Central memory CD8-positive, alpha-beta T cell (primary cell): ENCODE measurements at regions not wholly inside any gene's neighbourhood (a gene's known extent, or its start where the extent isn't known, plus 50 kb on each side); places are given as distances from the start of the nearest gene placed in this dataset.

Source experiments
- ATAC-seq: fragments of 150-1000 bp; cut with Tn5 transposase; replicated peaks from 2 replicates; pipeline ENCODE4 v1.10.0; 2022; ENCODE audit warnings: mild to moderate bottlenecking, moderate FRiP score, moderate number of reproducible peaks; ENCODE audit not compliant: poor library complexity, severe bottlenecking; ENCODE audit errors: extremely low read depth
- DNase-seq, 2 donors: peaks; one replicate each; pipeline ENCODE4 v3.0.0; 2021; ENCODE audit warnings: low spot score in 2 of 2
- H3K27ac Mint-ChIP-seq: one replicate; pipeline ENCODE4 v1.8.0; 2022; ENCODE audit warnings: low read depth, mild to moderate bottlenecking, moderate library complexity, mixed read lengths
- H3K27me3 Mint-ChIP-seq: one replicate; pipeline ENCODE4 v1.8.0; 2022; ENCODE audit warnings: mixed read lengths
- H3K36me3 Mint-ChIP-seq: one replicate; pipeline ENCODE4 v1.8.0; 2022; ENCODE audit warnings: mild to moderate bottlenecking, moderate library complexity, mixed read lengths; ENCODE audit not compliant: insufficient read depth
- H3K4me1 Mint-ChIP-seq: one replicate; pipeline ENCODE4 v1.8.0; 2022; ENCODE audit warnings: mixed read lengths
- H3K4me3 Mint-ChIP-seq: one replicate; pipeline ENCODE4 v1.8.0; 2022; ENCODE audit warnings: mild to moderate bottlenecking, moderate library complexity, mixed read lengths
- H3K9me3 Mint-ChIP-seq: one replicate; pipeline ENCODE4 v1.8.0; 2022; ENCODE audit warnings: mixed read lengths

DNA sequence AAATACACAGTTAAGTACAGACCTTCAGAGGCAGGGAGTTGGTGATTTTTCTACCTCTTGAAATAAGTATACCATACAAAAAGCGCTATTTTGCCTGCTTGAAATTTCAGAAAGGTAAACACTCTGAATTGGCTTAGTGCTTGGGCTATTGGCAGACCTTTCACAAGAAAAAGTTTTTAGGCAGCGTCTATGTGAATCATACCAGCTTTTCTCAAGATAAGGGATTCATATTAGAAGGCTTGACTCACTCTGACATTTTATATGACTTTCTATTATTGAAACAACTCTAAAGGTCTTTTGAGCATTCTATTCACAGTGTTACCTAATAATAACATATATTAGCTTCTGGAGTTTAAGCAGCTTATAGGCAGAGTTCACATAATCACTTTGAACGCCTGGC is 286.4 kb upstream of the FAT1 start:
- no peak overlapping the region for H3K27ac Mint-ChIP-seq
- H3K9me3 Mint-ChIP-seq = peaks cover 27% of the 10 kb centered on the region
- no peaks in the 10 kb centered on the region for H3K27me3 Mint-ChIP-seq

DNA sequence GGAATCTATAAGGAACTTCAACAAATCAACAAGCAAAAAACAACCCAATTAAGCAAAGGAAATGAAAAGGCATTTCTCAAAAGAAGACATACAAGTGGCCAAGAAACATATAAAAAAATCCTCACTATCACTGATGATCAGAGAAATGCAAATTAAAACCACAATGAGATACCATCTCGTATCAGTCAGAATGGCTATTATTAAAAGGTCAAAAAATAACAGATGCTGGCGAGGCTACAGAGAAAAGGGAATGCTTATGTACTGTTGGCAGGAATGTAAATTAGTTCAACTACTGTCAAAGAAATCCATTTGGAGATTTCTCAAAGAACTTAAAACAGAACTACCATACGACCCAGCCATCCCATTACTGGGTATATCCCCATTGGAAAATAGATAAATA is 292.4 kb upstream of the FAT1 start:
- no peak overlapping the region for H3K27ac Mint-ChIP-seq
- no peaks in the 10 kb centered on the region for H3K27me3 Mint-ChIP-seq
- H3K4me3 Mint-ChIP-seq = no peak overlapping the region
- H3K9me3 Mint-ChIP-seq = peaks cover 40% of the 10 kb centered on the region
- DNase-seq (no peak), ATAC-seq (no peak)
- no peaks in the 10 kb centered on the region for H3K4me1 Mint-ChIP-seq
- H3K36me3 Mint-ChIP-seq = no peaks in the 10 kb centered on the region

More for the DNA sequence above, 286.4 kb upstream of the FAT1 start:
- H3K36me3 Mint-ChIP-seq = no peaks in the 10 kb centered on the region
- DNase-seq (no peak), ATAC-seq (no peak)
- H3K4me1 Mint-ChIP-seq = no peaks in the 10 kb centered on the region
- H3K4me3 Mint-ChIP-seq = no peak overlapping the region

DNA sequence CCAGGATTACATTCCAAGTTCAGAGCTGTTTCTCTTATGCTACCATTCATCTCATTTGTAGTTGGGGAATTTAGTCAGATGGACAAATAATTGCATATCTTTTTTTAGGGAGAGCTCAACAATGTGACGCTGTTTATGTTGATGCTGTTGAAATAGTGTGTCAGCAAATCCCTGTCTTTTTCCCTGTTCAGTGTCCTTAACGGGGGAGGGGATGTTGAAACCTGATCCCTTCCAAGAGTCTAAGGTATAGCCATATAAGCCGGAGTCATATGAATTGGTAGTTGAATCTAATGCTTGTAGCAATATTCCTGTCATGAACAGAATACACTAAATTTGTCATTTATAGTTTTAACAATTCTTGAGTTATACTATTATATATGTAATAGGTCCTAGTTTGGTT is 293.5 kb upstream of the FAT1 start:
- DNase-seq = no peak
- H3K27me3 Mint-ChIP-seq = no peaks in the 10 kb centered on the region
- H3K27ac Mint-ChIP-seq = no peak overlapping the region
- ATAC-seq = no peak
- H3K9me3 Mint-ChIP-seq = peaks cover 40% of the 10 kb centered on the region
- no peak overlapping the region for H3K4me3 Mint-ChIP-seq
- no peaks in the 10 kb centered on the region for H3K36me3 Mint-ChIP-seq
- H3K4me1 Mint-ChIP-seq = no peaks in the 10 kb centered on the region

DNA sequence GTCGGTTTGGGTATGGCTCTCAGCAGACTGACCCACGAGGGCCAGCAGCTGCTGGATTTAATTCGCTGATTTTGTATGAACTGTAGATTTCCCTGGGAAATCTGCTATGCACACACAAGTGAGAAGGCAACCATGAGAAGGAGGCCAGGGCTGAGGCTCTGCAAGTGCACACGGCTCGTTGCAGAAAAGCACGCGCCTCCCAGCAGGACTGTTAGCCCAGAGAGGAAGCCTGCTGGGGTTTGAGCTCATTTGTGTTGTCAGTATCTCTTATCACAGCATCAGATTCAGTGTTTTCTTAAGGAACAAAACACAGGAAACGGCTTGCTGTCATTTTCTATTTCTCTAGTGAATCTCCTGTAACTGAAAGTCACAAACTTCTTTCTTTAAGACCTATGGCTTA is 296.2 kb upstream of the FAT1 start:
- Mint-ChIP-seq H3K4me1 (no peaks in the 10 kb centered on the region), H3K4me3 (no peak overlapping the region), H3K9me3 (peaks cover 25% of the 10 kb centered on the region), H3K27me3 (no peaks in the 10 kb centered on the region), H3K27ac (no peak overlapping the region), H3K36me3 (no peaks in the 10 kb centered on the region)
- no peak for ATAC-seq
- DNase-seq = no peak

DNA sequence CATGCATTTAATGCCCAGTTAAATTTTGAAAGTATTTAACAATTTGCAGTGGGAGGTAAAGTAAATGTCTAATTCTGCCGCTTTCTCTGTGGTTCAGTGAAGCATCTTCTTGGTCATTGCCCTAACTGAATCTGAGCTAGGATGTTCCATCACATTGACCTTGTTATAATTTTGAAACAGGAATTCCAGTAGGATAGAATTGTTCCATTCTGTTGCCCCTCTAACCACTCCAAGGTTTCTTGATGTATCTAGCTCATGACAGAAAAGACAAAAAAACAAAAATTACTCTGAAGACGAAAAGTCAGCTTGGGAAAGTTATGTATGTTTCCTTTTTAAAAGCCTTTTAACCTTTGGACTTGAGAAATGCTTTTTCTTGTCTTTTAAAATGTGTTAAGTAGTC is 297.0 kb upstream of the FAT1 start:
- H3K4me3 Mint-ChIP-seq = no peak overlapping the region
- ATAC-seq = no peak

DNA sequence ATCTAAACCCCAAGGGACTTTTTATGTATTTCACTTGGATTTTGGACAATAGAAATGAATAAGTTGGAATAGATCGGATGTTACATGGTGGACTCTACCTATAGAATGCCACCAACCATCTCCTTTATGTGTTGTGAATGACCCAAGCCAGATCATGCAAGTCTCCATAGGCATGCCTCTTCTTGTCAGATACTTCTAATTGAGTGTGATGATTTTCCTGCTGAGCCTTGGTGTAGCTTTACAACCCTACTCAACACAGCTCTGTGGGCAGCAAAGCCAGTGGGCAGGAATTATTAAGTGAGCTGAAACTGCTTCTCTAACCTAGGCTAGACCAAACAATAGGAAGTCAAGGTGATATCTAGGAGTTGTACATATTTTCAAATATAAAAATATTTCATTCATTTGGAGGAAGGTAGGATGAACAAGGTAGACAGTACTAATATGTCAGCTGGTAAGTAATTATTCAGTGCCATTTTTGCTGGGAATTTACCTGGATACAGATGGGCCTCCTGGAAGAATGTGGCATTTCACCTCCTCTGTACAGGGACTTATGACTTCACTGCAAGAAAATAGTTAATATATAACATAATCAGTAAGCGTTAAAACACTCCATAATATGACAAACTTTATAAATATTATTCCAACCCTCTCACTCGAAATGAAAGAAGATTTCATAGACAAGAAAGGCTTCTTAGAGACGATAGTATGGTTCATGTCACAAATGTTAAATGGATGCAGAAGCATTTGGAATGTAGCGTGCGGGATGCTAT is 298.0 kb upstream of the FAT1 start:
- DNase-seq = no peak
- H3K36me3 Mint-ChIP-seq = no peaks in the 10 kb centered on the region
- peaks cover 29% of the 10 kb centered on the region for H3K9me3 Mint-ChIP-seq
- no peaks in the 10 kb centered on the region for H3K4me1 Mint-ChIP-seq
- no peaks in the 10 kb centered on the region for H3K27me3 Mint-ChIP-seq
- H3K27ac Mint-ChIP-seq = no peak overlapping the region
- H3K4me3 Mint-ChIP-seq = no peak overlapping the region
- ATAC-seq = no peak

More for the DNA sequence above, 297.0 kb upstream of the FAT1 start:
- Mint-ChIP-seq H3K4me1 (no peaks in the 10 kb centered on the region), H3K27me3 (no peaks in the 10 kb centered on the region), H3K27ac (no peak overlapping the region), H3K36me3 (no peaks in the 10 kb centered on the region), H3K9me3 (peaks cover 23% of the 10 kb centered on the region)
- DNase-seq = no peak

DNA sequence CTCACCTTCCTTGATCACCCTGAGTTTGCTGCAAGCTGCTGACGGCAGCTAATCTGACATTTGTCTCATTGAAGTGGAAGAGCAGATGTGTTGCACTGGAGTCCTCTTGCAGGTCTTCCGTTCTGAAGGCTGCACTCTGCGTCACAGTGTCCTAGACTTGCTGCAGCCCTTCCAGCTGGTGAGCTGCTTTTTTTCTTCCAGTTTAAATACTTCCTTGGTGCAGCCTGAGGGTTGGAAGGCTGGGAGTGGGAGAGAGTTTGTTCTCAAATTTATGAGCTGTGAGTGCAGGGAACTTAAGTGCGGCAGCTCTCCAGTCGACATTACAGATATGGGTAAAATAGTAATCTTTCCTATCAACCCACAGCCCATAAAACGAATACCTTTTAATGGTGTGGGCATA is 303.6 kb upstream of the FAT1 start:
- Mint-ChIP-seq H3K27ac (no peak overlapping the region), H3K4me3 (no peak overlapping the region), H3K27me3 (no peaks in the 10 kb centered on the region), H3K36me3 (no peaks in the 10 kb centered on the region), H3K4me1 (no peaks in the 10 kb centered on the region), H3K9me3 (peaks cover 36% of the 10 kb centered on the region)
- ATAC-seq (no peak), DNase-seq (no peak)

DNA sequence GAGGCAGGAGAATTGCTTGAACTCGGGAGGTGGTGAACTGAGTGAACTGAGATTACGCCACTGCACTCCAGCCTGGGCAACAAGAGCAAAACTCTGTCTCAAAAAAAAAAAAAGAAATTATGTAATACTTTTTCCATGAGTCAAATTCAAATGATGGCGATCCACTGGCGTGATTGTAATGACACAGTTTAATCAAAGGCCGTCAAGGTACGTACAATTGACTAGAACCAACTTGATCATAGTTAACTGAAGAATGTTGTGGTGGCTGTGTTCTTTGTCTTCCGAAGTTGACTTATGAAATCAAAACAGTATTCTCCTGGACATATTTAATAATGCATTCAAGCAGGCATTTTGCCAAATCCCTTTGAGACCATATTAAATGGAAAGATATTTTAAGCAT is 318.6 kb upstream of the FAT1 start:
- ATAC-seq (no peak), DNase-seq (no peak)
- Mint-ChIP-seq H3K27me3 (no peaks in the 10 kb centered on the region), H3K4me1 (no peaks in the 10 kb centered on the region), H3K4me3 (no peak overlapping the region), H3K36me3 (no peaks in the 10 kb centered on the region), H3K27ac (no peak overlapping the region), H3K9me3 (peaks cover 11% of the 10 kb centered on the region)

DNA sequence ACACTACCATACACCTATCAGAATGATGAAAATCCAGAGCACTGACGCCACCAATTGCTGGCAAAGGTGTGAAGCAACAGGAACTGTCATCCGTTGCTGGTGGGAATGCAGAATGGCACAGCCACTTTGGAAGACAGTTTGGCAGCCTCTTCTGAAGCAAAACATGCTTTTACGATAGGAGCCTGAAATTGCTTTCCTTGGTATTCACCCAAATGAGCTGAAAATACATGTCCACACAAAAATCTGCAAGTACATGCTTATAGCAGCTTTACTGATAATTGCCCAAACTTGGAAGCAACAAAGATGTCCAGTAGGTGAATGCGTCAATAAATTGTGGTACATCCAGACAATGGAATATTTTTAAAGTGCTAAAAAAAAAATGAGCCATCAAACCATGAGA is 322.8 kb upstream of the FAT1 start:
- DNase-seq = no peak
- Mint-ChIP-seq H3K27me3 (no peaks in the 10 kb centered on the region), H3K36me3 (no peaks in the 10 kb centered on the region), H3K27ac (no peak overlapping the region), H3K4me3 (no peak overlapping the region), H3K9me3 (peaks cover 6% of the 10 kb centered on the region), H3K4me1 (no peaks in the 10 kb centered on the region)
- ATAC-seq = no peak

DNA sequence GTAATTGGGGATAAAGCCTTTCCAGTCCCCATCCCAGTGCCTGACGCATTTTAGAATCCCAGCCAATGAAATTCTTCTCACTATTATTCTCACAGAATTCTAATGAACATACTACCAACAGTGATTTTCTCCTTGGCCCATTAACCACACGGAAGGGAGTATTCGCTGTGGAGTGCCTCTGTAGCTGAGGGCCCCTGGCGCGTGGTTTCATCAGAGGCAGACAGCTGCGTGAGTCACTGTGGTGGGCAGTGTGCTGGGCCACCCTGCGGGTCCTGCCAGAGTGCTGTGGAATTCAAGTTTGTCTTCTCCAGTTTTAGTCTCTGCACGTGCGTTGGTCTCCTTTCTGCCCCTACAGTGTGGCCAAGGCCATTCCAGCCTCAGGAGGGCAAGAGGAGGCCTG is 335.4 kb upstream of the FAT1 start:
- no peaks in the 10 kb centered on the region for H3K4me1 Mint-ChIP-seq
- no peak overlapping the region for H3K27ac Mint-ChIP-seq
- peaks cover 2% of the 10 kb centered on the region for H3K36me3 Mint-ChIP-seq
- no peak overlapping the region for H3K4me3 Mint-ChIP-seq
- no peak for ATAC-seq
- H3K9me3 Mint-ChIP-seq = no peaks in the 10 kb centered on the region
- DNase-seq = no peak
- no peaks in the 10 kb centered on the region for H3K27me3 Mint-ChIP-seq

DNA sequence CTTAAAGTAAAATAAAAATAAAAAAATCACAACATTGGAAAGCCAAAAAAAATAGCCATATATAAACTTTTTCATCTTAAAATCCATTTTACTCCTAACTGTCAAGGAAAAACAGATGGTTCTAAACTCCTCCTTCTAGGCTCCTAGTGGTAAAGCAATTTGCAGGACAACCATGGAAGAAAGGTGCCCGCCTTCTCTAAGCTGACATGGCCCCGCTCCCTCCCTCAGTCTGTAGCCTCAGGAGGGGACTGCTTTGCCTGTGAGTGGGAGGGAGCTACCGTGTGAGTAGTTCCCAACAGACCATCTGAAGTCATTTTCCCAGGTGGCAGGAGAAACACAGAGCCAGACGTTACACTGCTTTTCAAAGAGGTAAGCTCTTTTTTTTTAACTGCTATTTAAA is 336.2 kb upstream of the FAT1 start:
- no peak for ATAC-seq
- no peak overlapping the region for H3K4me3 Mint-ChIP-seq

DNA sequence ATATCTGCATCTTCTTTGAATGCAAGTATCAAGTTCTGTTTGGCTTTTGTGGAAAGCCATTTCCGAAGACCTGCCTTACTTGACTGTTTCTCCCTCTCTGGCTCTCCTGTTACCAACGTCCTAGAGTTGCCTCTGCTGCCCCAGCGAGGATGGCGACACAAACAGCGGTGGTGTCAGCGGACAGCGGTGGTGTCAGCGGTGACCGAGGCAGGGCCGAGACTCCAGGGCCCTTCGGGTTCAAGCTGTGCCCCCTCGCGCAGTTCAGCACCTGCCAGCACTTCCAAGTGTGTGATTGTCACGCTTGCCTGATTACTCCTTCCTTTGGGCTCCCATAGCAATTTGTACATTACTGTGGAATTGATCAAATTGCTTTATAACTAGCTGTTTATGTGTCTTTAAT is 336.9 kb upstream of the FAT1 start:
- Mint-ChIP-seq H3K9me3 (no peaks in the 10 kb centered on the region), H3K4me1 (no peaks in the 10 kb centered on the region), H3K4me3 (no peak overlapping the region), H3K27me3 (no peaks in the 10 kb centered on the region), H3K36me3 (peaks cover 2% of the 10 kb centered on the region), H3K27ac (no peak overlapping the region)
- no peak for ATAC-seq
- no peak for DNase-seq

More for the DNA sequence above, 336.2 kb upstream of the FAT1 start:
- no peaks in the 10 kb centered on the region for H3K9me3 Mint-ChIP-seq
- no peaks in the 10 kb centered on the region for H3K27me3 Mint-ChIP-seq
- H3K27ac Mint-ChIP-seq = no peak overlapping the region
- H3K4me1 Mint-ChIP-seq = no peaks in the 10 kb centered on the region
- no peak for DNase-seq
- H3K36me3 Mint-ChIP-seq = peaks cover 2% of the 10 kb centered on the region

DNA sequence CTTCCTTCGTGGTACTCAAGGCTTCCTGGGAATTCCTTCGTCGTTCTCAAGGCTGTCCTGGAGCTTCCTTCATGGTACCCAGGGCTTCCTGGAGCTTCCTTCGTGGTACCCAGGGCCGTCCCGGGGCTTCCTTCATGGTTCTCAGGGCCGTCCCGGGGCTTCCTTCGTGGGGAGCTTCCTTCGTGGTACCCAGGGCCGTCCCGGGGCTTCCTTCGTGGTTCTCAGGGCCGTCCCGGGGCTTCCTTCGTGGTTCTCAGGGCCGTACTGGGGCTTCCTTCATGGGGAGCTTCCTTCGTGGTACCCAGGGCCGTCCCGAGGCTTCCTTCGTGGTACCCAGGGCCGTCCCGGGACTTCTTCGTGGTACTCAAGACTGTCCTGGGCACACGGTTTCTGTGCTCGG is 339.6 kb upstream of the FAT1 start:
- Mint-ChIP-seq H3K4me3 (no peak overlapping the region), H3K27ac (no peak overlapping the region), H3K9me3 (no peaks in the 10 kb centered on the region), H3K27me3 (no peaks in the 10 kb centered on the region), H3K36me3 (peaks cover 2% of the 10 kb centered on the region), H3K4me1 (no peaks in the 10 kb centered on the region)
- DNase-seq (no peak), ATAC-seq (no peak)
